HUDEP-2 (cell line): ENCODE measurements at regions not wholly inside any gene's neighbourhood (a gene's known extent, or its start where the extent isn't known, plus 50 kb on each side); places are given as distances from the start of the nearest gene placed in this dataset.
"Not testable (repeated sequence)": the region's sequence is repeated elsewhere in the genome, so short reads cannot be mapped to it uniquely, and the experiment has no call there.

Source experiments
- DNase-seq, 76 experiments: peaks; one replicate each; lab custom pipeline; 2025; ENCODE audit not compliant: unreplicated experiment in 76 of 76; lab: John Stamatoyannopoulos, UW

GRCh38 chr7:79965946-79966345 is 168.7 kb upstream of the GNAI1 start:
- no peak for DNase-seq

- DNase-seq, result no peak
Measured at GRCh38 chr7:79964463-79964862, 170.2 kb upstream of the GNAI1 start.

- DNase-seq, result no peak
Measured at GRCh38 chr7:79953130-79953529, 181.5 kb upstream of the GNAI1 start.

- no peak for DNase-seq
Measured at GRCh38 chr7:79952399-79952798, 182.2 kb upstream of the GNAI1 start.

- DNase-seq, result no peak
Measured at GRCh38 chr7:79951415-79951814, 183.2 kb upstream of the GNAI1 start.

GRCh38 chr7:79949778-79950177 is 184.9 kb upstream of the GNAI1 start:
- DNase-seq, result no peak

GRCh38 chr7:79936281-79936983 is 198.2 kb upstream of the GNAI1 start:
- DNase-seq, result no peak

- no peak for DNase-seq
Measured at GRCh38 chr7:79934727-79935126, 199.9 kb upstream of the GNAI1 start.

GRCh38 chr7:79933144-79933543 is 201.5 kb upstream of the GNAI1 start:
- no peak for DNase-seq

GRCh38 chr7:79930604-79931003 is 204.0 kb upstream of the GNAI1 start:
- DNase-seq, result no peak

GRCh38 chr7:79927116-79927515 is 207.5 kb upstream of the GNAI1 start:
- DNase-seq, result no peak

GRCh38 chr7:79923953-79924352 is 210.7 kb upstream of the GNAI1 start:
- DNase-seq, result no peak

GRCh38 chr7:79922894-79923293 is 211.7 kb upstream of the GNAI1 start:
- no peak for DNase-seq

GRCh38 chr7:79921976-79922375 is 212.7 kb upstream of the GNAI1 start:
- no peak for DNase-seq

GRCh38 chr7:79918632-79919031 is 216.0 kb upstream of the GNAI1 start:
- DNase-seq, result not testable (repeated sequence)

GRCh38 chr7:79915346-79915745 is 219.3 kb upstream of the GNAI1 start:
- not testable (repeated sequence) for DNase-seq

GRCh38 chr7:79912213-79912633 is 222.4 kb upstream of the GNAI1 start:
- DNase-seq, result no peak

GRCh38 chr7:79911420-79911819 is 223.2 kb upstream of the GNAI1 start:
- no peak for DNase-seq

GRCh38 chr7:79909176-79909575 is 225.5 kb upstream of the GNAI1 start:
- DNase-seq, result no peak

- DNase-seq, result no peak
Measured at GRCh38 chr7:79897166-79897565, 237.5 kb upstream of the GNAI1 start.

GRCh38 chr7:79893991-79894390 is 240.6 kb upstream of the GNAI1 start:
- DNase-seq, result no peak

GRCh38 chr7:79882922-79883321 is 251.7 kb upstream of the GNAI1 start:
- DNase-seq, result no peak

- no peak for DNase-seq
Measured at GRCh38 chr7:79880312-79880711, 254.3 kb upstream of the GNAI1 start.
